Pancreas (tissue), 10 donors: ENCODE measurements at regions not wholly inside any gene's neighbourhood (a gene's known extent, or its start where the extent isn't known, plus 50 kb on each side); places are given as distances from the start of the nearest gene placed in this dataset.

ENCODE experiments used
- ATAC-seq, 4 donors: fragments of 200-7000 bp; cut with Tn5 transposase; one replicate each; pipeline versions ENCODE4 v1.8.0 to v1.9.1; 2020; ENCODE audit warnings: mild to moderate bottlenecking in 4 of 4, moderate library complexity in 4 of 4
- DNase-seq, 6 donors: peaks; one replicate each; pipeline ENCODE4 v3.0.0-alpha.2; 2020
- FAIRE-seq: peaks from 2 replicates; lab custom pipeline; 2012; peaks lifted over from hg19 to GRCh38; lab: Jason Lieb, UNC
- H3K27ac ChIP-seq, 4 donors: fragments of 200-600 bp; sonication (generic); 1 replicate in 3 of 4; 2 replicates in 1 of 4; pipeline versions ENCODE4 v1.5.0 to v1.8.0; 2020
- H3K27me3 ChIP-seq, 4 donors: fragments of 200-600 bp; one replicate each; pipeline ENCODE4 v1.8.0; 2021
- H3K36me3 ChIP-seq, 3 donors: fragments of 200-600 bp; sonication (generic) in 1 of 3; one replicate each; pipeline versions ENCODE4 v1.5.0 to v1.8.0; 2020 to 2021
- H3K4me1 ChIP-seq, 3 donors: fragments of 200-600 bp; one replicate each; pipeline ENCODE4 v1.8.0; 2021
- H3K4me3 ChIP-seq, 4 donors: fragments of 200-600 bp; sonication (generic) in 2 of 4; one replicate each; pipeline versions ENCODE4 v1.5.0 to v1.8.0; 2020 to 2021
- H3K9me3 ChIP-seq, 4 donors: fragments of 200-600 bp; one replicate each; pipeline ENCODE4 v1.8.0; 2021
- CTCF ChIP-seq, 4 donors: fragments of 200-600 bp; sonication (generic) in 3 of 4; IDR thresholded peaks; one replicate each; pipeline versions ENCODE4 v1.5.0 to v1.8.0; 2021; ENCODE audit warnings: antibody characterized with exemption in 4 of 4
- WGBS, 2 donors: extraction: QIAGEN DNeasy Blood & Tissue Kit; methylation state at CpG; one replicate each; pipeline ENCODE4 v1.1.7; 2013; 5-methylcytosine and 5-hydroxymethylcytosine counted together
- intact Hi-C, 3 donors: fragments of 100-400 bp; cut with DNase I; formaldehyde crosslinking; loops; one replicate each; pipeline versions ENCODE4 v1.11.1 to v1.14.2; 2022
- donor health status: healthy with polysubstance abuse.
- donor health status: DM: no; HTN: no; CAD: no; lungs with moderate emphysema.
- donor health status: DM: no; HTN: no; CAD: no.
- donor health status: control.
- donor health status: control.
- donor health status: Bipolar disorder and iron deficiency.
- donor health status: DM: yes; HTN: yes; CAD: no.
- donor health status: DM: no; HTN: no; CAD: no.
- donor health status: DM: no; HTN: no; CAD: no.
- donor health status: DM: yes; HTN: yes; CAD: no.

- FAIRE-seq (no peak), ATAC-seq (no peak), DNase-seq (no peak)
- no peak for TF ChIP-seq CTCF (IDR thresholded peaks at IDR 0.05)
- Histone ChIP-seq H3K4me1 (no peaks in the 10 kb centered on the region), H3K36me3 (no peaks in the 10 kb centered on the region), H3K27me3 (no peaks in the 10 kb centered on the region), H3K9me3 (no peaks in the 10 kb centered on the region), H3K4me3 (no peak overlapping the region), H3K27ac (no peak overlapping the region)
- intact Hi-C loops, result no loop called here
- 69 to 74% methylated on average over 6 of the region's 6 CpGs for WGBS, 2 donors
Observed at GRCh38 chr7:21999896-22000295, 54.2 kb upstream of the CDCA7L start.

GRCh38 chr7:21996641-21997040, 50.9 kb upstream of the CDCA7L start:
- intact Hi-C loops, result no loop called here
- WGBS, 2 donors, result 60 to 74% methylated on average over 1 of the region's 1 CpG
- no peak for FAIRE-seq
- TF ChIP-seq CTCF (IDR thresholded peaks at IDR 0.05), result no peak
- Histone ChIP-seq H3K27ac (no peak overlapping the region), H3K4me3 (no peak overlapping the region), H3K36me3 (no peaks in the 10 kb centered on the region), H3K27me3 (no peaks in the 10 kb centered on the region), H3K4me1 (no peaks in the 10 kb centered on the region), H3K9me3 (no peaks in the 10 kb centered on the region)
- no peak for DNase-seq
- no peak for ATAC-seq
